ENCODE measurements at regions not wholly inside any gene's neighbourhood (a gene's known extent, or its start where the extent isn't known, plus 50 kb on each side); places are given as distances from the start of the nearest gene placed in this dataset.
"Not testable (repeated sequence)": the region's sequence is repeated elsewhere in the genome, so short reads cannot be mapped to it uniquely, and the experiment has no call there.

GRCh38 chr1:229119876-229120275 is 151.0 kb upstream of the RAB4A start:
- no peak for DNase-seq

GRCh38 chr1:229121845-229122436 is 149.0 kb upstream of the RAB4A start:
- DNase-seq = no peak

GRCh38 chr1:229122606-229123005 is 148.3 kb upstream of the RAB4A start:
- no peak for DNase-seq

GRCh38 chr1:229124116-229124515 is 146.8 kb upstream of the RAB4A start:
- DNase-seq = no peak

GRCh38 chr1:229124520-229125124 is 146.3 kb upstream of the RAB4A start:
- no peak for DNase-seq

- DNase-seq = no peak
These were observed 143.6 kb upstream of the RAB4A start for GRCh38 chr1:229127301-229127700.

- no peak for DNase-seq
These were observed 142.8 kb upstream of the RAB4A start for GRCh38 chr1:229128066-229128608.

GRCh38 chr1:229129301-229130027 is 141.4 kb upstream of the RAB4A start:
- no peak for DNase-seq

- DNase-seq = no peak
These were observed 140.8 kb upstream of the RAB4A start for GRCh38 chr1:229130028-229130668.

GRCh38 chr1:229131243-229132105 is 139.4 kb upstream of the RAB4A start:
- no peak for DNase-seq

- no peak for DNase-seq
These were observed 138.8 kb upstream of the RAB4A start for GRCh38 chr1:229132106-229132443.

- DNase-seq = no peak
These were observed 138.2 kb upstream of the RAB4A start for GRCh38 chr1:229132706-229133105.

- DNase-seq = no peak
These were observed 137.8 kb upstream of the RAB4A start for GRCh38 chr1:229133151-229133550.

GRCh38 chr1:229133811-229134210 is 137.1 kb upstream of the RAB4A start:
- DNase-seq = no peak

- DNase-seq = not testable (repeated sequence)
These were observed 136.3 kb upstream of the RAB4A start for GRCh38 chr1:229134381-229135217.

- no peak for DNase-seq
These were observed 135.1 kb upstream of the RAB4A start for GRCh38 chr1:229135773-229136172.

GRCh38 chr1:229136822-229137221 is 134.1 kb upstream of the RAB4A start:
- no peak for DNase-seq

GRCh38 chr1:229137271-229137670 is 133.6 kb upstream of the RAB4A start:
- DNase-seq = no peak

GRCh38 chr1:229138058-229138457 is 132.9 kb upstream of the RAB4A start:
- DNase-seq = no peak

- no peak for DNase-seq
These were observed 131.4 kb upstream of the RAB4A start for GRCh38 chr1:229139331-229140118.

GRCh38 chr1:229140119-229140396 is 130.9 kb upstream of the RAB4A start:
- DNase-seq = no peak
